ENCODE measurements at regions not wholly inside any gene's neighbourhood (a gene's known extent, or its start where the extent isn't known, plus 50 kb on each side); places are given as distances from the start of the nearest gene placed in this dataset.

- TF ChIP-seq CTCF (IDR thresholded peaks at IDR 0.05) (no peak), POLR2A (IDR thresholded peaks at IDR 0.05) (no peak)
Observed at GRCh38 chr16:66245072-66245471, 121.4 kb upstream of the CDH5 start.
